Ovary (tissue), 7 donors: ENCODE measurements at regions not wholly inside any gene's neighbourhood (a gene's known extent, or its start where the extent isn't known, plus 50 kb on each side); places are given as distances from the start of the nearest gene placed in this dataset.

Source experiments
- DNase-seq, 5 donors: peaks; one replicate each; pipeline ENCODE4 v3.0.0-alpha.2; 2019 to 2020
- H3K27ac ChIP-seq, 2 donors: fragments of 200-600 bp; one replicate each; pipeline versions ENCODE4 v1.5.1 to v1.8.0; 2019 to 2022
- H3K27me3 ChIP-seq: fragments of 200-600 bp; one replicate; pipeline ENCODE4 v1.8.0; 2022
- H3K36me3 ChIP-seq: fragments of 200-600 bp; sonication (generic); one replicate; pipeline ENCODE4 v1.5.1; 2019
- H3K4me1 ChIP-seq: one replicate; pipeline ENCODE4 v1.8.1; 2013; ENCODE audit warnings: mild to moderate bottlenecking, moderate library complexity; ENCODE audit not compliant: insufficient read depth
- H3K4me3 ChIP-seq: fragments of 200-600 bp; sonication (generic); one replicate; pipeline ENCODE4 v1.5.1; 2017
- H3K9me3 ChIP-seq, 2 donors: fragments of 200-600 bp in 1 of 2; sonication (generic) in 1 of 2; one replicate each; pipeline versions ENCODE4 v1.5.1 to v1.8.1; 2013 to 2019; ENCODE audit warnings: mild to moderate bottlenecking in 1 of 2, moderate library complexity in 1 of 2
- CTCF ChIP-seq, 3 donors: fragments of 450-650 bp in 2 of 3; fragments of 200-600 bp in 1 of 3; IDR thresholded peaks; one replicate each; pipeline versions ENCODE4 v1.5.1 to v1.8.0; 2016 to 2022; ENCODE audit warnings: antibody characterized with exemption in 3 of 3, mild to moderate bottlenecking in 1 of 3
- EP300 ChIP-seq: sonication (generic); formaldehyde crosslinking; IDR thresholded peaks from one replicate; pipeline ENCODE4 v1.6.1; 2017; ENCODE audit warnings: antibody characterized with exemption
- POLR2A ChIP-seq: fragments of 450-650 bp; IDR thresholded peaks from one replicate; pipeline ENCODE4 v1.6.1; 2017; ENCODE audit warnings: antibody characterized with exemption, mild to moderate bottlenecking, moderate library complexity
- WGBS, 3 donors: extraction: QIAGEN DNeasy Blood & Tissue Kit in 1 of 3; methylation state at CpG; one replicate each; pipeline versions ENCODE4 v1.1.5 to v1.1.7; 2013 to 2017; 5-methylcytosine and 5-hydroxymethylcytosine counted together
- intact Hi-C, 4 donors: fragments of 100-400 bp; cut with DNase I; formaldehyde crosslinking; loops; one replicate each; pipeline versions ENCODE4 v1.11.0 to v1.15.1; 2022 to 2023
- donor health status: DM: no; HTN: no; CAD: no; lungs with moderate emphysema.
- donor health status: DM: no; HTN: no; CAD: no.
- donor health status: Bipolar disorder and iron deficiency.
- donor health status: DM: no; HTN: no; CAD: no.
- donor health status: DM: yes; HTN: yes; CAD: no.

- DNase-seq = no peak
- 82 to 88% (median 87%) methylated on average over 3 of the region's 3 CpGs for WGBS, 3 donors
Observed at GRCh38 chr5:8136271-8136670, 267.3 kb downstream of the MTRR start.

GRCh38 chr5:8137941-8138550 is 269.1 kb downstream of the MTRR start:
- intact Hi-C loops = no loop called here
- Histone ChIP-seq H3K4me3 (no peak overlapping the region), H3K36me3 (no peaks in the 10 kb centered on the region), H3K27me3 (no peaks in the 10 kb centered on the region), H3K4me1 (no peaks in the 10 kb centered on the region), H3K9me3 (no peaks in the 10 kb centered on the region), H3K27ac (no peak overlapping the region)
- WGBS, 3 donors = 48 to 68% (median 58%) methylated on average over 2 of the region's 2 CpGs
- TF ChIP-seq EP300 (no peak), POLR2A (no peak), CTCF (IDR thresholded peaks at IDR 0.05) (no peak)
- no peak for DNase-seq

More at GRCh38 chr5:8136271-8136670, 267.3 kb downstream of the MTRR start:
- intact Hi-C loops = no loop called here
- no peaks in the 10 kb centered on the region for H3K36me3 ChIP-seq
- TF ChIP-seq POLR2A (no peak), CTCF (IDR thresholded peaks at IDR 0.05) (no peak), EP300 (no peak)
- H3K4me1 ChIP-seq = no peaks in the 10 kb centered on the region
- no peak overlapping the region for H3K27ac ChIP-seq
- no peaks in the 10 kb centered on the region for H3K9me3 ChIP-seq
- no peak overlapping the region for H3K4me3 ChIP-seq
- no peaks in the 10 kb centered on the region for H3K27me3 ChIP-seq

- DNase-seq = no peak
- no peaks in the 10 kb centered on the region for H3K27me3 ChIP-seq
- H3K36me3 ChIP-seq = no peaks in the 10 kb centered on the region
- intact Hi-C loops = no loop called here
- no peak for TF ChIP-seq POLR2A
- TF ChIP-seq CTCF (IDR thresholded peaks at IDR 0.05) = no peak
- no peak for TF ChIP-seq EP300
- H3K4me1 ChIP-seq = no peaks in the 10 kb centered on the region
- 75 to 88% (median 85%) methylated on average over 5 of the region's 5 CpGs for WGBS, 3 donors
- H3K4me3 ChIP-seq = no peak overlapping the region
- no peaks in the 10 kb centered on the region for H3K9me3 ChIP-seq
- H3K27ac ChIP-seq = no peak overlapping the region
Observed at GRCh38 chr5:8138884-8139283, 269.9 kb downstream of the MTRR start.

- Histone ChIP-seq H3K36me3 (no peaks in the 10 kb centered on the region), H3K4me3 (no peak overlapping the region), H3K27ac (no peak overlapping the region), H3K4me1 (no peaks in the 10 kb centered on the region), H3K9me3 (no peaks in the 10 kb centered on the region), H3K27me3 (no peaks in the 10 kb centered on the region)
- DNase-seq = no peak
- no peak for TF ChIP-seq CTCF (IDR thresholded peaks at IDR 0.05)
- intact Hi-C loops = no loop called here
- 82 to 95% (median 83%) methylated on average over 1 of the region's 1 CpG for WGBS, 3 donors
Observed at GRCh38 chr5:8150791-8151190, 281.8 kb downstream of the MTRR start.
